ENCODE measurements at regions not wholly inside any gene's neighbourhood (a gene's known extent, or its start where the extent isn't known, plus 50 kb on each side); places are given as distances from the start of the nearest gene placed in this dataset.
A peak's percentile ranks its signal among the peaks of the same experiment; 100 is the strongest.

- in situ Hi-C loops (cut with MboI; ENCODE audit: low sequenced_read_pairs) = no loop called here
- Histone ChIP-seq H3K27me3 (ENCODE audit: low read depth) (0 out of 2 replicates have a peak, but pooled peaks cover 2% of the 10 kb centered on the region), H3K9me3 (no peaks in the 10 kb centered on the region; the same call in 1 of the 2 replicates), H3K4me3 (no peak overlapping the region), H3K4me1 (no peaks in the 10 kb centered on the region), H3K36me3 (replicated peaks) (no peaks in the 10 kb centered on the region)
- DNase-seq (ENCODE audit: low spot score in 2 of 2) = no peak
Observed at GRCh38 chr15:39113741-39114140, 467.1 kb upstream of the THBS1 start.

- Histone ChIP-seq H3K4me3 (no peak overlapping the region), H3K36me3 (replicated peaks) (no peaks in the 10 kb centered on the region), H3K9me3 (no peaks in the 10 kb centered on the region; the same call in 1 of the 2 replicates), H3K27me3 (ENCODE audit: low read depth) (0 out of 2 replicates have a peak, but pooled peaks cover 2% of the 10 kb centered on the region), H3K4me1 (no peaks in the 10 kb centered on the region)
- in situ Hi-C loops (cut with MboI; ENCODE audit: low sequenced_read_pairs) = no loop called here
- DNase-seq (ENCODE audit: low spot score in 2 of 2) = no peak
Observed at GRCh38 chr15:39114690-39115378, 466.0 kb upstream of the THBS1 start.

GRCh38 chr15:39115379-39116057 is 465.4 kb upstream of the THBS1 start:
- Histone ChIP-seq H3K9me3 (no peaks in the 10 kb centered on the region; the same call in 1 of the 2 replicates), H3K36me3 (replicated peaks) (no peaks in the 10 kb centered on the region), H3K4me3 (no peak overlapping the region), H3K27me3 (ENCODE audit: low read depth) (0 out of 2 replicates have a peak, but pooled peaks cover 2% of the 10 kb centered on the region), H3K4me1 (no peaks in the 10 kb centered on the region; the same call in 1 of the 2 replicates)
- in situ Hi-C loops (cut with MboI; ENCODE audit: low sequenced_read_pairs) = no loop called here
- no peak for DNase-seq (ENCODE audit: low spot score in 2 of 2)

GRCh38 chr15:39118510-39118909 is 462.4 kb upstream of the THBS1 start:
- no peaks in the 10 kb centered on the region; the same call in 1 of the 2 replicates for H3K4me1 ChIP-seq
- no peaks in the 10 kb centered on the region for H3K36me3 ChIP-seq (replicated peaks)
- in situ Hi-C loops (cut with MboI; ENCODE audit: low sequenced_read_pairs) = no loop called here
- H3K4me3 ChIP-seq = no peak overlapping the region
- no peaks in the 10 kb centered on the region; the same call in 1 of the 2 replicates for H3K9me3 ChIP-seq
- H3K27me3 ChIP-seq (ENCODE audit: low read depth) = 0 out of 2 replicates have a peak, but pooled peaks cover 2% of the 10 kb centered on the region
- DNase-seq (ENCODE audit: low spot score in 2 of 2) = no peak

GRCh38 chr15:39124155-39124552 is 456.7 kb upstream of the THBS1 start:
- in situ Hi-C loops (cut with MboI; ENCODE audit: low sequenced_read_pairs) = no loop called here
- Histone ChIP-seq H3K4me3 (no peak overlapping the region), H3K4me1 (peaks cover 22% of the 10 kb centered on the region), H3K36me3 (replicated peaks) (no peaks in the 10 kb centered on the region), H3K9me3 (no peaks in the 10 kb centered on the region), H3K27me3 (ENCODE audit: low read depth) (no peaks in the 10 kb centered on the region)
- DNase-seq (ENCODE audit: low spot score in 2 of 2) = no peak

GRCh38 chr15:39124553-39125171 is 456.2 kb upstream of the THBS1 start:
- Histone ChIP-seq H3K36me3 (replicated peaks) (no peaks in the 10 kb centered on the region), H3K9me3 (no peaks in the 10 kb centered on the region), H3K27me3 (ENCODE audit: low read depth) (no peaks in the 10 kb centered on the region), H3K4me3 (no peak overlapping the region), H3K4me1 (peaks cover 22% of the 10 kb centered on the region)
- DNase-seq (ENCODE audit: low spot score in 2 of 2) = no peak
- in situ Hi-C loops (cut with MboI; ENCODE audit: low sequenced_read_pairs) = no loop called here

GRCh38 chr15:39125226-39125625 is 455.7 kb upstream of the THBS1 start:
- no peaks in the 10 kb centered on the region for H3K36me3 ChIP-seq (replicated peaks)
- in situ Hi-C loops (cut with MboI; ENCODE audit: low sequenced_read_pairs) = no loop called here
- H3K9me3 ChIP-seq = no peaks in the 10 kb centered on the region
- peaks cover 22% of the 10 kb centered on the region for H3K4me1 ChIP-seq
- no peak overlapping the region for H3K4me3 ChIP-seq
- no peaks in the 10 kb centered on the region for H3K27me3 ChIP-seq (ENCODE audit: low read depth)
- DNase-seq (ENCODE audit: low spot score in 2 of 2) = no peak

GRCh38 chr15:39125904-39126303 is 455.0 kb upstream of the THBS1 start:
- Histone ChIP-seq H3K9me3 (no peaks in the 10 kb centered on the region), H3K4me1 (peaks cover 22% of the 10 kb centered on the region), H3K36me3 (replicated peaks) (no peaks in the 10 kb centered on the region), H3K4me3 (no peak overlapping the region), H3K27me3 (ENCODE audit: low read depth) (no peaks in the 10 kb centered on the region)
- in situ Hi-C loops (cut with MboI; ENCODE audit: low sequenced_read_pairs) = no loop called here
- peak; percentile 10 to 54 for DNase-seq (ENCODE audit: low spot score in 2 of 2)

- Histone ChIP-seq H3K9me3 (no peaks in the 10 kb centered on the region), H3K36me3 (replicated peaks) (no peaks in the 10 kb centered on the region), H3K27me3 (ENCODE audit: low read depth) (no peaks in the 10 kb centered on the region), H3K4me3 (no peak overlapping the region), H3K4me1 (peaks cover 22% of the 10 kb centered on the region)
- DNase-seq (ENCODE audit: low spot score in 2 of 2) = no peak
- in situ Hi-C loops (cut with MboI; ENCODE audit: low sequenced_read_pairs) = no loop called here
Observed at GRCh38 chr15:39127151-39127790, 453.6 kb upstream of the THBS1 start.

- DNase-seq (ENCODE audit: low spot score in 2 of 2) = peak; percentile 11 to 15
- Histone ChIP-seq H3K4me1 (peaks cover 22% of the 10 kb centered on the region), H3K9me3 (no peaks in the 10 kb centered on the region), H3K36me3 (replicated peaks) (no peaks in the 10 kb centered on the region), H3K4me3 (no peak overlapping the region), H3K27me3 (ENCODE audit: low read depth) (no peaks in the 10 kb centered on the region)
- in situ Hi-C loops (cut with MboI; ENCODE audit: low sequenced_read_pairs) = no loop called here
Observed at GRCh38 chr15:39127925-39128617, 452.8 kb upstream of the THBS1 start.

- Histone ChIP-seq H3K9me3 (no peaks in the 10 kb centered on the region), H3K27me3 (ENCODE audit: low read depth) (no peaks in the 10 kb centered on the region), H3K4me1 (peaks cover 22% of the 10 kb centered on the region), H3K36me3 (replicated peaks) (no peaks in the 10 kb centered on the region), H3K4me3 (no peak overlapping the region)
- no peak for DNase-seq (ENCODE audit: low spot score in 2 of 2)
- in situ Hi-C loops (cut with MboI; ENCODE audit: low sequenced_read_pairs) = no loop called here
Observed at GRCh38 chr15:39128746-39129145, 452.1 kb upstream of the THBS1 start.

GRCh38 chr15:39130556-39131379 is 450.1 kb upstream of the THBS1 start:
- Histone ChIP-seq H3K4me3 (no peak overlapping the region), H3K36me3 (replicated peaks) (no peaks in the 10 kb centered on the region), H3K27me3 (ENCODE audit: low read depth) (no peaks in the 10 kb centered on the region), H3K9me3 (no peaks in the 10 kb centered on the region), H3K4me1 (peaks cover 22% of the 10 kb centered on the region)
- in situ Hi-C loops (cut with MboI; ENCODE audit: low sequenced_read_pairs) = no loop called here
- DNase-seq (ENCODE audit: low spot score in 2 of 2) = no peak

All from HAP-1 (cell line).